ENCODE measurements at regions not wholly inside any gene's neighbourhood (a gene's known extent, or its start where the extent isn't known, plus 50 kb on each side); places are given as distances from the start of the nearest gene placed in this dataset.

- no peak for TF ChIP-seq CTCF (conservative IDR thresholded peaks at IDR 0.05; ENCODE audit: low read depth, low read length)
- TF ChIP-seq EZH2 (IDR thresholded peaks at IDR 0.05; ENCODE audit: borderline replicate concordance, low read depth, low read length, poor library complexity, severe bottlenecking), result no peak
Measured at GRCh38 chr14:65900164-65900563, 487.6 kb downstream of the FUT8 start.
